ENCODE measurements at regions not wholly inside any gene's neighbourhood (a gene's known extent, or its start where the extent isn't known, plus 50 kb on each side); places are given as distances from the start of the nearest gene placed in this dataset.

GRCh38 chr4:18171896-18172295, 150.3 kb upstream of the LCORL start:
- H3K4me2 ChIP-seq, result no peak overlapping the region
- ChIA-PET POLR2A (ENCODE audit: unreplicated experiment) (no interaction called here), CTCF (no interaction called here)
- no peaks in the 10 kb centered on the region for H3K9me2 ChIP-seq (ENCODE audit: insufficient read depth)
- no peaks in the 10 kb centered on the region for H3K4me1 ChIP-seq (replicated peaks; ENCODE audit: insufficient read depth)
- no peak for DNase-seq
- no peak overlapping the region for H3K4me3 ChIP-seq
- no peaks in the 10 kb centered on the region for H3K36me3 ChIP-seq (ENCODE audit: low read depth)
- no peaks in the 10 kb centered on the region for H4K20me1 ChIP-seq (ENCODE audit: insufficient read depth)
- H3K9me3 ChIP-seq (ENCODE audit: insufficient read depth, low read depth), result no peaks in the 10 kb centered on the region
- BruUV-seq (replicated peaks), result no TSS peak
- TF ChIP-seq EZH2 (IDR thresholded peaks at IDR 0.05; ENCODE audit: low read depth), result no peak
- no peak for TF ChIP-seq CTCF (conservative IDR thresholded peaks at IDR 0.05)
- H3K27me3 ChIP-seq (ENCODE audit: insufficient read depth, low read depth), result peaks cover 11% of the 10 kb centered on the region; the same call in 1 of the 2 replicates
- H3K79me2 ChIP-seq (ENCODE audit: low read depth), result no peaks in the 10 kb centered on the region
- H3F3A ChIP-seq (ENCODE audit: insufficient read depth, low read depth), result no peaks in the 10 kb centered on the region
- no peak overlapping the region for H3K27ac ChIP-seq
- no peak overlapping the region for H2AFZ ChIP-seq
- intact Hi-C loops (cut with micrococcal nuclease; ENCODE audit: unreplicated experiment), result no loop called here

- intact Hi-C loops (cut with micrococcal nuclease; ENCODE audit: unreplicated experiment), result no loop called here
- no peak overlapping the region for H2AFZ ChIP-seq
- ChIA-PET POLR2A (ENCODE audit: unreplicated experiment) (no interaction called here), CTCF (no interaction called here)
- H3K36me3 ChIP-seq (ENCODE audit: low read depth), result no peaks in the 10 kb centered on the region
- peaks cover 6% of the 10 kb centered on the region; the same call in 1 of the 2 replicates for H3K27me3 ChIP-seq (ENCODE audit: insufficient read depth, low read depth)
- H3K79me2 ChIP-seq (ENCODE audit: low read depth), result no peaks in the 10 kb centered on the region
- no peak for DNase-seq
- H3F3A ChIP-seq (ENCODE audit: insufficient read depth, low read depth), result no peaks in the 10 kb centered on the region
- H3K9me3 ChIP-seq (ENCODE audit: insufficient read depth, low read depth), result no peaks in the 10 kb centered on the region
- no peak overlapping the region for H3K27ac ChIP-seq
- no peaks in the 10 kb centered on the region for H4K20me1 ChIP-seq (ENCODE audit: insufficient read depth)
- TF ChIP-seq EZH2 (IDR thresholded peaks at IDR 0.05; ENCODE audit: low read depth) (no peak), CTCF (conservative IDR thresholded peaks at IDR 0.05) (no peak)
- H3K9me2 ChIP-seq (ENCODE audit: insufficient read depth), result no peaks in the 10 kb centered on the region
- no peak overlapping the region for H3K4me3 ChIP-seq
- no peaks in the 10 kb centered on the region for H3K4me1 ChIP-seq (replicated peaks; ENCODE audit: insufficient read depth)
- no peak overlapping the region for H3K4me2 ChIP-seq
- BruUV-seq (replicated peaks), result no TSS peak
These were observed 146.3 kb upstream of the LCORL start for GRCh38 chr4:18167831-18168230.

GRCh38 chr4:18166925-18167324, 145.4 kb upstream of the LCORL start:
- BruUV-seq (replicated peaks), result no TSS peak
- Histone ChIP-seq H3K27ac (no peak overlapping the region), H3K4me3 (no peak overlapping the region), H2AFZ (no peak overlapping the region), H3K27me3 (ENCODE audit: insufficient read depth, low read depth) (0 out of 2 replicates have a peak, but pooled peaks cover 4% of the 10 kb centered on the region), H3K4me1 (replicated peaks; ENCODE audit: insufficient read depth) (no peaks in the 10 kb centered on the region), H3K4me2 (no peak overlapping the region), H3K79me2 (ENCODE audit: low read depth) (no peaks in the 10 kb centered on the region), H3K36me3 (ENCODE audit: low read depth) (no peaks in the 10 kb centered on the region), H4K20me1 (ENCODE audit: insufficient read depth) (no peaks in the 10 kb centered on the region), H3K9me2 (ENCODE audit: insufficient read depth) (no peaks in the 10 kb centered on the region), H3K9me3 (ENCODE audit: insufficient read depth, low read depth) (no peaks in the 10 kb centered on the region), H3F3A (ENCODE audit: insufficient read depth, low read depth) (no peaks in the 10 kb centered on the region)
- TF ChIP-seq CTCF (conservative IDR thresholded peaks at IDR 0.05) (no peak), EZH2 (IDR thresholded peaks at IDR 0.05; ENCODE audit: low read depth) (no peak)
- DNase-seq, result no peak
- ChIA-PET POLR2A (ENCODE audit: unreplicated experiment) (no interaction called here), CTCF (no interaction called here)
- intact Hi-C loops (cut with micrococcal nuclease; ENCODE audit: unreplicated experiment), result no loop called here

All from PC-9 (cell line).